D341Med (cell line): ENCODE measurements at regions not wholly inside any gene's neighbourhood (a gene's known extent, or its start where the extent isn't known, plus 50 kb on each side); places are given as distances from the start of the nearest gene placed in this dataset.
"Not testable (repeated sequence)": the region's sequence is repeated elsewhere in the genome, so short reads cannot be mapped to it uniquely, and the experiment has no call there.

Source experiments
- DNase-seq: peaks from one replicate; pipeline ENCODE4 v3.0.0; 2012; ENCODE audit warnings: low spot score

DNA sequence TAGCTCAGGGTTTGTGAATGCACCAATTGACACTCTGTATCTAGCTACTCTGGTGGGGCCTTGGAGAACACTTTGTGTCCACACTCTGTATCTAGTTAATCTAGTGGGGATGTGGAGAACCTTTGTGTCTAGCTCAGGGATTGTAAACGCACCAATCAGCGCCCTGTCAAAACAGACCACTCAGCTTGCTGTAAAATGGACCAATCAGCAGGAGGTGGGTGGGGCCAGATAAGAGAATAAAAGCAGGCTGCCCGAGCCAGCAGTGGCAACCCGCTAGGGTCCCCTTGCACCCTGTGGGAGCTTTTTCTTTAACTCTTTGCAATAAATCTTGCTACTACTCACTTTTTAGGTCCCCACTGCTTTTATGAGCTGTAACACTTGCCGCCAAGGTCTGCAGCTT, 115.6 kb upstream of the MBNL1 start:
- DNase-seq: not testable (repeated sequence)

GRCh38 chr3:152155246-152156020, 113.3 kb upstream of the MBNL1 start:
- no peak for DNase-seq

GRCh38 chr3:152156880-152157279, 111.8 kb upstream of the MBNL1 start:
- DNase-seq: no peak

DNA sequence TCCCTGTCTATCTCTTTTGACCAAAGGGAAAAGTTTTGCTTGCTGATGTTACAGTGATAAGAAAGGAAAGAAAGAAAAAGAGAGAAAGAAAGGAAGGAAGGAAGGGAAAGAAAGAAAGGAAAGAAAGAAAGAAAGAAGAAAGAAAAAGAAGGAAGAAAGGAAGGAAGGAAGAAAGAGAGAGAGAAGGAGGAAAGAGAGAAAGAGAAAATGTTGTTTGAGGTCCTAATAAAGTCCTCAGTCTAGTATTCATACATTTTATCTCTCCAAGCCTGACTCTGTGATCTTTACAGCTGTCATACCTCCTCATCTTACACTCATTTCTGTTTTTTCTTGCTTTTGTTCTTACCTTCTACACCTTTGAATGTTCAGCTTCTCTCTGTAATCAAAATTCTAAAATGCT, 111.4 kb upstream of the MBNL1 start:
- no peak for DNase-seq

- DNase-seq: no peak
These were observed 109.4 kb upstream of the MBNL1 start for GRCh38 chr3:152159328-152159727.

DNA sequence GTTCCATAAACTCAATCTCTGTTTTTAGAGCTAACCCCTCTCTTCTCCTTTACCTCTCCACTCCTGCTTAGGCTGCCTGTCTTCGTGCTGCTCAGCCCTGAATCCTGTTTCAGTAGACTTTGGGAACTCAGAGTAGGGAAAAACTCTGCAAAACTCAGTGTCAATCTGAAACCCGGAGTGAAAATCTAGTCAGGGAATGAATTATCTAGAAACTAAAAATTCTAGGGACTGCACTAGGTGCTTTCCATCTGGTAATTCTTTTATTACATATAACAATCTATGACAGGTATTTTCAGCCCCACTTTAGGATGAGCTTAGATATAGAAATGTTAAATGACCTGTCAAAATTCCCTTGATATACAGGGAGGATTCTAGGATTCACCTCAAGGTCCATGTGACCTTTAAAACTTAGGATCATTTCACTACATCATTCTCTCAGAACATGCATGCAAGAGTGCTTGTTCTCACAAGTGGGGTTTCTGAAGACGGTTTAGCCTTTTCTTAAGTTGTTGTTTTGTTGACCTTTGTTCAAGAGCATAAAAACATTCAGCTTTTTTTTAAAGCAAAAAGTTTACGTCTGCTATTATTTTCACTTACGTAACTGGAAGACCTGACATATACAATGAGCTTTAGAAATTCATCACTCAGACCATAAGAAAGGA, 108.2 kb upstream of the MBNL1 start:
- DNase-seq: no peak

DNA sequence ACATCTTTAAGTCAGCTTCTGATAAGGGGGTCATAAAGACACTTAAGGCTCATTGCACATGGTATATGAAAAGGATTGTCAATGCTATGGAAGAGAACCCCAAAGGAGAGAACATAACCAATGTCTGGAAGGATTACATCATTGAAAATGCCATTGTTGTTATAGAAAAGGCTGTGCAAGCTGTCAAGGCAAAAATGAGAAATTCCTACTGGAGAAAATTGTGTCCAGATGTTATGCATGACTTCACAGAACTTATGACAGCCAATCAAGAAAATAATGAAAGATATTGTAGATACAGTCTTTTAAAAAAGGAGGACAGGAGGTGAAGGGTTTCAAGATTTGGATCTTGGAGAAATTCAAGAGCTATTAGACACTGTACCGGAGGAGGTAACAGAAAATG, 96.3 kb upstream of the MBNL1 start:
- DNase-seq: no peak

DNA sequence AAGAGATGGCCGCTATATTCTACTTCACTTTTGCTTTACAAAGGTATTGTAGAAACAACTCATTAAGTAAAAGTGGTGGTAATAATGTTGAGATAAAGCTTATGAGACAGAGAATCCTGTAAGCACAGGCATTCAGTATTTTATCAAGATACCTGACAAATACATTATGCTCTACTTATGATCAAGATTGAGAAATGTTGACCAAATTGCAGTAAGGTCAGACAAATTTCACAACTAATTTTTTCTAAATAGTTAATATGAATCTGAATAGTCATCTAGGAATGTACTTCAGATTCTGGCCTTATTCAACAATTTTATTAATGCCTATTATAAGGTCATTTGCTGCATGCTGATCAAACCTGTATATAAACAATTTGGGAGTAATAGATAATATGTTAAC, 95.1 kb upstream of the MBNL1 start:
- no peak for DNase-seq

DNA sequence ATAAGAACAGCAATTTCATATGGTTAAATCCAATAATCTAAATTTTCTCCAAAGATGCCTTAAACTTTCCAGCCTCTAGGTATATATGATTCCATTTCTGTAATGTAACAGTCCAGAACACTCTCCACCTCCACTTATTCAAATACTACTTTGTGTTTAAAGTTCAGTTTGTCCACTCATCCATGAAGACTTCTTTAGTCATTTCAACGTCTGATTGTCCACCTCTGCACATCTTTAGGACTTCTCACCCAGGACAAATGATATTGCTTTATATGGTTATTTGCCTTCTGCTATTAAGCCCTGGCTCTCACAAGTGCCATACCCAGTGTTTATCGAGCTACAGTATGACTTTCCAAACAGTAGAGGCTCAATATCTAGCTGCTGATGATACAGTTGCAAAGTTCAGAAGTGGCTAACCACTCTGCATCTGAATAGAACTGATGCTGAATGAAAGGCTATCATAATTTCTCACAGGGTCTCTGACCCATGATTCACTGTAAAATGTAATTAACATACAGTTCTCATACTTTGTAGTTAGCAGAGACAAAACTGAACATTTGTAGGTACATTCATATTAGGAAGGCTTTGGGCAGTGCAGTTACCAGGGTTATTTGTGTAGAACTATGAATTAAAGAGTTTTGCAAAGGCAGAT, 93.7 kb upstream of the MBNL1 start:
- DNase-seq: no peak

- DNase-seq: no peak
These were observed 93.2 kb upstream of the MBNL1 start for GRCh38 chr3:152175528-152175889.

- no peak for DNase-seq
These were observed 92.5 kb upstream of the MBNL1 start for GRCh38 chr3:152176241-152176640.

- DNase-seq: no peak
These were observed 91.7 kb upstream of the MBNL1 start for GRCh38 chr3:152176998-152177397.

DNA sequence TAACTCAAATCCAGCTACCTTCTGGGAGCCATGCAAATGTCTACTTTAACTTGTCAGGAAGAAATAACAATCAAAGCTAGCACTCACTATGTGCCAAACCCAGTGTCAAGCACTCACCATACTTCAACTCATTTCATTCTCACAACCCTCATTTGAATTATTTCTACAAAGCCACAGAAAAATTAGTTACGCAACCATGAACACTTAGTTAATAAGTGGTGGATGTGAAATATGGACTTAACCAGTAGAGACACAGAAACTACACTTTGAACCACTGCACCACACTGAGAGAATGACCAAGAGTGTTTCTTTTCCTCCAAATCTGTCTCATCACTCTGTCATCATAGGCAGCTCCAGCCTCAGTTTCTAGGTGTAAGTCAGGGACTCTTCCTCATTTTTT, 91.0 kb upstream of the MBNL1 start:
- no peak for DNase-seq

- peak; percentile 65 for DNase-seq
These were observed 85.3 kb upstream of the MBNL1 start for GRCh38 chr3:152183473-152183872.

DNA sequence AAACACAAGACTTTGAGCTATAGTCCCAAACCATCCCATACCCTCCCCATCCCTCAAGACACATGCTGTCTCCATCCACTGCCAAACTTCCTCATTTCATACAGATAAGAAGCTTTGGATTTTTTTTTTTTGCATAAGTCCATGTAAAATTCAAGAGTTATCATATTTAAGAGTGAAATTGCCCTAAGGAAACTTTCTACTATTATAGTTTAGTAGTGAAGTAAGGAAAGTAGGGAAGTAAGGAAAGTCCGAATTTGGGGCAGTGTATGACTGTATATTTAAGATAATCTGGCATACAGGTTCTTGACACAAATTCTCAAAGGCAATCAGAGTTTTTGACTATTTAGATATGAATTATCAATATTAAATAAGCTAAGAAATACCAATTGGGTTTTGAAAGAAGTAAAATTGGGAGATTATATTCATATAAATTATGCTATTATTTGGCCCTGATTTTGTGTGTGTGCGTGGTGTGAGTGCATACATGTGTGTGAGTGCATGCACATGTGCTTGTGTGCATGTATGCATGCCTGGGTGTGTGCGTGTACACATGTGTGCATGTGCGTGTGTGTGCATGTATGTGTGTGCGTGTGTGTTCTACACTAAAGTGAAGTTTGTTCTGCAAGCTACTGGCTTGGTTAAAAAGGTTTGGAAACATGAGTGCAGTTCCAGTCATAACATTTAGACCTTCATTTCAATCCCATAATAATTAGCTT, 83.6 kb upstream of the MBNL1 start:
- no peak for DNase-seq

GRCh38 chr3:152185891-152186630, 82.7 kb upstream of the MBNL1 start:
- DNase-seq: no peak

DNA sequence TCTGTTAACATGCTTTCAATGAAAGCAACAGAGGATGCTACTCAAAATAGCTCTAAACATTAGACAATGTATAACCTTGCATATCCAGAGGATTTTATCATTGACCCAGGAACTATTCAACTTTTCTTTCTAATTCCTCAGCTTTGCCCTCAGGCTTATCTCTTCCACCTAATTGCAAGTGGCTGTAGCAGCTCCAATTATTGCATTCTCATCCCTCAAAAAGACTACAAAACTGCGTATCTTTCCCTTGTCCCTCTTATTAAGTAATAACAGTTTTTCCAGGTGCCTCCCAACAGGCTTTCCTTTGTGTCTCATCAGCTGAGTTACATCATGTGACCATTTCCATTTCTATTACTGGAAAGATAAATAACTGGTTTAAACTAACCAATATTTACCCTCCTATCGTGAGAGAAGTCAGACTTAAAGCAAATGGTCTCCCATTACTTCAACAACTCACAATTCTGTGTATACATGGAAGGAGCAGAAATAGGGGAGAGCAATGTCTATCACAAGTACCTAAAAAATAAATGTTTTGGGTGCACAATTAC, 78.0 kb upstream of the MBNL1 start:
- no peak for DNase-seq

- no peak for DNase-seq
These were observed 76.7 kb upstream of the MBNL1 start for GRCh38 chr3:152192050-152192449.

DNA sequence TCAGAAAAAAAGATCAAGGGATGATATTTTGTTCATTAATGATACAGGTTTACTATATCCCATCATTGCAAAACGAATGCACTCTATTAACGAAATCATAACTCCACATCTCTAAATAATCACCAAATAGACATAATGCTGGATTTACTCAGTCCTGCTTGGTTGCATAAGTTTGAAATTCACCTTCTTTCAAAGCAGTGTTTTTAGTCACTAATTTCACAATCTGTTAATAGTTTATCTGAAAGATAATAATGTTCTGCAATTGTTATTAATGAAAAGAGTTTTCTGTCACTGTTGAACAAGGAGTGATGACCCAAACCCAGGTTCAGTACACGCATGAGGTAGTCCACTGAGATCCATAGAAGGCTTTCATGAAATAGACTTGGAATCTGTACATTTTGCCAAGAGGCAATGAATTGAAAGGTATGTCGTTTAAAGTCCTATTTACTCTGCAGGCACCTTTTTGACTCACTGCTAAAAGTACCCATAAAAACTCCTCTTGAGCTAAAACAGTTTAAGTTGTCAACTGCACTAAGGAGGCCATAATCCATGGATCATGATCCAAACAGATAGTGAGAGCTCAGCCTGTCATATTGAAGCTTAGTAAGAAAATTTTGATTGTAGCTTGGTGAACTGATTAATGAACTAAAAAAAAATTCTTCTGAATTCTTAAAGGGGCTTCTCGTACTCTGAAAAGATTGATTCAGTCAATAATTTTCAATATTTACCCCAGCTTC, 75.6 kb upstream of the MBNL1 start:
- DNase-seq: no peak

- DNase-seq: no peak
These were observed 75.0 kb upstream of the MBNL1 start for GRCh38 chr3:152193673-152194267.

DNA sequence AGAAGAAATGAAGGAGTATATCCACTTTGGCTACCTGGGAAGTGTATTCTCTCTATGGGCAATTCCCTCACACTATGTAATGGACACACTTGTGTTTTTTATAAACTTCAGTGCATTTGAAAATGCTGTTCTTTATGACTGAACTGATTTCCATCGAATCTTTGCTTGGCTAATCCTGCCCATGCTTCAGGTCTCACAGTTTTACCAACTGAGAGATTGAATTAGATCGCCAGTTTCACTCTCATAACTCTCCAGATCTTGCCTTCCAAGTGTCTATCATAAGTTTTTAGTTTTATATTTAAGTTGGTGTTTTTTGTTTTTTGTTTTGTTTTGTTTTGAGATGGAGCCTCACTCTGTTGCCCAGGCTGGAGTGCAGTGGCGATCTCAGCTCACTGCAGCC, 73.5 kb upstream of the MBNL1 start:
- DNase-seq: no peak
